Fibroblast of skin of scalp (primary cell): ENCODE measurements at regions not wholly inside any gene's neighbourhood (a gene's known extent, or its start where the extent isn't known, plus 50 kb on each side); places are given as distances from the start of the nearest gene placed in this dataset.
"Not testable (repeated sequence)": the region's sequence is repeated elsewhere in the genome, so short reads cannot be mapped to it uniquely, and the experiment has no call there.

ENCODE experiments used
- DNase-seq: peaks from one replicate; pipeline ENCODE4 v3.0.0-alpha.2; 2013

DNA sequence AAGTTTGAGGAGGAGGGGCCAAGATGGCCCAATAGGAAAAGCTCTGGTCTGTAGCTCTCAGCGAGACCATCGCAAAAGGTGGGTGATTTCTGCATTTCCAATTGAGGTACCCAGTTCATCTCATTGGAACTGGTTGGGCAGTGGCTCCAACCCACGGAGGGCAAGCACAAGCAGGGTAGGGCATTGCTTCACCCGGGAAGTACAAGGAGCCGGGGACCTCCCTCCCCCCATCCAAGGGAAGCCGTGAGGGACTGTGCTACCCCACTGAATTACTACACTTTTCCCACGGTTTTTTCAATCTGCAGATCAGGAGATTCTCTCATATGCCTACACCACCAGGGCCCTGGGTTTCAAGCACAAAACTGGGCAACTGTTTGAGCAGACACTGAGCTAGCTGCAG, 58.0 kb upstream of the EFCAB3 start:
- no peak for DNase-seq

DNA sequence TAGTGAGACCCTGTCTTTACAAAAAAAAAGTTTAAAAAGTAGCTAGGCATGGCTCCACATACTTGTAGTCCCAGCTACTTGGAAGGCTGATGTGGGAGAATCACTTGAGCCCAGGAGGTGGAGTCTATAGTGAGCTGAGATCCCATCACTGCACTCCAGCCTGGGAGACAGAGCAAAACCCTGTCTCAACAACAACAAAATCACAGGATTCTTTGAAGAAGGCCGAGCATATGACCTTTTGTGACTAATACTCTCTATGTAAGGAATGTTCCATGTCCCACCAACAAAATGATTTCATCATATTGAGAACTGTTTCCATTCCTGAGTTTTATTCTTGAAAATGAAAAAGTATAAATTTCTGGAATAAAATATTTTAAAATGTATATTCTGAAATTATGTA, 58.9 kb upstream of the EFCAB3 start:
- no peak for DNase-seq

DNA sequence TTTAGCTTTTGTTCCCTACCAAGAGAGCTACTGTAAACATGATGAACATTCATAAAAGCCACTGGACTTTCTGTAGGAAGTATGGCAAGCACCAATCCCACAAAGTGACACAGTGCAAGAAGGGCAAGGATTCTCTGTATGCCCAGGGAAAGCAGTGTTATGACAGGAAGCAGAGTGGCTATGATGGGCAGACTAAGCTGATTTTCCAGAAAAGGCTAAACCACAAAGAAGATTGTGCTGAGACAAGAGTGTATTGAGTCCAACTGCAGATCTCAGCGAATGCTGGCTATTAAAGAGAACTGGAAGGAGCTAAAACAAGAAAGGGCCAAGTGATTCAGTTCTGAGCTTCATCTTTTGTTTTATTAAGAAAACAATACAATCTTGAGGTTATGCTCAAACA, 60.5 kb upstream of the EFCAB3 start:
- no peak for DNase-seq

DNA sequence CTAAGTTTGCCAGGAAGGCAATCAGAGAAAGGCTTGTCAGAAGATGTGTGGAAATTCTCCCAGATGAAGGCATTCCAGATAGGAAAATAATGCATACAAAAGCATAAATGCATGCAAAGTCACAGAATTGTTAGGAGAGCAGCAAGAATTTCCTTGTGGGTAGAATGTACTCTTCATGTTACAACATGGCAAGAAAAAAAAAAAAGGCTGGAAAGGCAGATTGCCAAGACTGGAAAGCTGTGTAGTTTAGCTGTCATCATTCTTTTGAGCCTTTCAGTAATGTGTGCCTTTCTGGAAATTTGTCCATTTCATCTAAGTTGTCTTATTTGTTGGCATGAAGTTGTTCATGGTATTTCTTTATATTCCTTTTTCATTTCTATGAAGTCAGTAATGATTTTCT, 71.0 kb upstream of the EFCAB3 start:
- no peak for DNase-seq

DNA sequence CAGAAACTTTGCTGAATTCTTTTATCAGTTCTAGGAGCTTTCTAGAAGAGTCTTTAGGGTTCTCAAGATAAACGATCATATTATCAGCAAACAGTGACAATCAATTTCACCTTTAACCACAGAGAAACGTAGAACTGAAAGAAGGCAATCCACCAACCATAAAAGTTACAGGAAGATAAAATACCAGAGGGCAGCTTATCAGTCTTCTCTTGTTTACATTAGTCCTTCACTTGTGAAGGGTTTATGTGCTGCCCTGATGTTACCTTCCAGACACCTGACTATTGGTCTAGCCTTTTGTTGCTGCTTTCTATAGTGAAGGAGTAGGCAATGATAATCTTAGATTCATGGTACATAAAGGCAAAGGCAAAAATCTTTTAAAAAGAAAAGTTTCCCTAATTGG, 73.2 kb upstream of the EFCAB3 start:
- no peak for DNase-seq

- DNase-seq, result no peak
These were observed 76.9 kb upstream of the EFCAB3 start for GRCh38 chr17:62303476-62303875.

DNA sequence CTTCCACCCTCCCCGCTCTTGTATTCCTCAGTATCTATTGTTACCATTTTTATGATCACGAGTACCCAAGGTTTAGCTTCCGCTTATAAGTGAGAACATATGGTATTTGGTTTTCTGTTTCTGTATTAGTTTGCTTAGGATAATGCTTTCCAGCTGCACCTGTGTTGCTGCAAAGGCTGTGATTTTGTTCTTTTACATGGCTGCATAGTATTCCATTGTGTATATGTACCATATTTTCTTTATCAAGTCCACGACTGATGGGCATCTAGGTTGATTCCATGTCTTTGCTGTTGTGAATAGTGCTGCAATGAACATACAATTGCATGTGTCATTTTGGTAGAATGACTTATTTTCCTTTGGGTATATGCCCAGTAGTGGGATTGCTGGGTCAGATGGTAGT, 79.7 kb upstream of the EFCAB3 start:
- no peak for DNase-seq

DNA sequence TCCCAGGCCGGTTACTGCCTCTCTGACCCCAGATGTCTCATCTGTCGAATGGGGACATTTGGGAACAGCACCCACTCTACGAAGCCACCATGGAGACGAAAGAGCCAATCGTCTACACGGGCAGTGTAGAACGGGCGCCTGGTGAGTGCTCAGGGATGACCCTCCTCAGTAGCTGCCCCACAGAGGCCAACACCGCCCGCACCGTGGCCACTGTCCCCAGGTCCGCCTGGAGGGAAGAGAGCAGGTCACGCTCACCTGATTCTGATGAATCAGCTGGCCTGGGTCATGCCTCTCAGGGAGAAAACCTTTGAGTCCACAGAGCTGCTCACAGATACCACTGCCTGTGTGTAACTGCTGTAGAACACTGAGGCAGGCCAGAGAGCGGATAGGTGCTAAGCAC, 105.1 kb upstream of the EFCAB3 start:
- DNase-seq, result not testable (repeated sequence)

GRCh38 chr17:62268361-62268760, 112.0 kb upstream of the EFCAB3 start:
- DNase-seq, result not testable (repeated sequence)

GRCh38 chr17:62264974-62265373, 115.4 kb upstream of the EFCAB3 start:
- not testable (repeated sequence) for DNase-seq

DNA sequence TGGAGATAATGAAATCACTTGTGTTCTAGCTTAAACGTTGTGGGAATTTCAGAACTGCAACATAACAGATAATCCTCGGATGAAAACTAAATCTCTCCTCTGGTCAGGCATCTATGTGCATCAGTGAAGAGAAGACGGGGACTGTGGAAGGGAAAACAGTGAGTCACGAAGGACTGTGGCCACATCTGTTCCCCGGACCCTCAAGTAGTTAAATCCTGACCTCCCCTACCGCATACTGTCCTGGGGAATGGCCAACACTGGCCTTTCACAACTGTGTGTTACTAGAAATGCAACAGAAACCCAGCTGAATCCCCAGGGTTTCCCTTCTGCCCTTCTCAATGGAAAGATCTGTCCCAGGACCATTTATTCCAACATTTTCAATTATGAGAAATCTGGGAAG, 124.6 kb upstream of the EFCAB3 start:
- DNase-seq, result not testable (repeated sequence)

DNA sequence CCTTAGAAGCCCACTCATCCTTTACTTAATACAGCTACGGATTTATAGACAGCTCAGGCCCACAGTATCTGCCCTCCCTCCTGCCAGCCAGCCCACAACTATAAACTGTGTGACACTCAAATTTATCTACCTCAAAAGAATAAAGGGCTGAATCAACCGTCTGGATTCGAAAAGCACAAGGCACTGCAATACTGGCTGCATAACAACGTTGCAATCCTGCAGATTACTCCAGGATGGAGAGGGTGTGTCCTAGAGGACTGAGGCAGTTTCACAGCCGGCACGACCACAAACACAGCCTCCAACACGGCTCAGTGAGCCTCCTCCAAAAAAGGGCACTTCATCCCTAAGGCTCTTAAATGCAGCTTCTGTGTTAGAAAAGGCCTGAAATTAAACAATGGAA, 138.3 kb upstream of the EFCAB3 start:
- DNase-seq, result not testable (repeated sequence)

- not testable (repeated sequence) for DNase-seq
These were observed 140.8 kb upstream of the EFCAB3 start for GRCh38 chr17:62239569-62239968.

GRCh38 chr17:62238551-62239338, 141.6 kb upstream of the EFCAB3 start:
- DNase-seq, result not testable (repeated sequence)

- DNase-seq, result not testable (repeated sequence)
These were observed 146.4 kb upstream of the EFCAB3 start for GRCh38 chr17:62233822-62234481.

DNA sequence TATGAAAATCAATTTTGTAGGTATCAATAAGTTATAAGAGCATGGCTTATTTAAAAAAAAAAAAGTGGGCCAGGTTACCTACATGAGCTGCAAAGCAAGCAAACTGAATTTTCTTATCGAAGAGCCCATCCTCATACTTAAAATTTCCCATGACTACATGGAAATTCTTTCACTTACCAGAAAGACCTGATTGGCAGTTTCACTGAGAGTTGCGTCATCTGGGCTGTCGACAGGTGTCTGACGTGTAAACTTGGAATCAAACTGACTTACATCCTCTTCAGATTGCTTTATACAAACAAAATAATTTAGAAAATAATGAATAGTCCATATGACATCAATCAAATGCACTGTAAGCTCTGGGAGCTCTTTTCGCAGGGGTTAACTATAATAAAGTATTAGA, 149.1 kb upstream of the EFCAB3 start:
- DNase-seq, result not testable (repeated sequence)

DNA sequence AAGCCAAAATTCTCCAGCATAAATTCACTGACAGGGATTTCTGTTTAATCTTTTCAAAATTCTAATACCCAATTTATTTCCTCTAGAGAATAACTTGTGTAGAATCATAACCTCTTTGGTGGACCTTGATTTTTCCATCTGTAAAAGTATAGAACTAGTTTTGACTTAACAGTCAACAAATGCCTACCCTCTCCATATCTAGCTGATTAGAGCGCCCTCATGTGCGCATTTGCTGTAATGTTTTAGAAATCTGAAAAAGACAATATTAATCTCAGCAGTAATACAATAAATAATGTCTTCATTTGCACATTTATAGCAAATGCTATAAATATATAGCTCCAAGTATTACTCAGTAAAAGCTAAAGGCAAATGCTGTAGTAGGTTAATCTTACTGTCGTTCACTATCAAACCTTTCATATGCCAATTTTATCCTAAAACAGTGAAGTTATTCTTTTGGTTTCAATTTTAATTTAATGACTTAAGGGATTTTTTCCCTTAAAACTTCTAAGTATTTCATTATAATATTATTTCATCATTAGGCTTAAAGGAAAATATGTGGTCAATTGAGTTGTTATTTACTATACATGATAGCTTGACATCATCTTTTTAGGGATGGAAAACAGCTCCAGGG, 153.6 kb upstream of the EFCAB3 start:
- not testable (repeated sequence) for DNase-seq

GRCh38 chr17:62223585-62223984, 156.8 kb upstream of the EFCAB3 start:
- not testable (repeated sequence) for DNase-seq

- no peak for DNase-seq
These were observed 154.3 kb upstream of the MED13 start for GRCh38 chr17:62219221-62219899.

DNA sequence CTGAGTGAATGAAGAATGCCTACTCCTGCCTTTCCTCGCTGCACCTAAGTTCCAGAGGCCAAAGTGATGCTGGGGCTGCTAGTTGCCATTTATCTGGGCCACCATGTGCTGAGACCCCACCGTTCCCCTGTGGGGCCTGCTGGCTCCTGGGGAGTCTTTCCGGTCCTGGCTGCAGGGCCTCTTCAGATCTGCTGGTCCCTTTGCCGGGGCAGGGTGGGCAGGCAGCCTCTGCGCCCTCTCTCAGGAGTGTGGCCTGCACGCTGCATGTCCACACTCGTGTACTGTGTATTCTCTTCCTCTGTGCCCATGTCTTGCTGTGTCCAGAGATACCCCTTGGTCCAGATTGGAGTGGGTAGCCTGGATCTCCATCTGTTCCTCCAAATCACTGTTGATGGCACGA, 151.8 kb upstream of the MED13 start:
- DNase-seq, result no peak

GRCh38 chr17:62215891-62216290, 150.8 kb upstream of the MED13 start:
- not testable (repeated sequence) for DNase-seq

- no peak for DNase-seq
These were observed 141.5 kb upstream of the MED13 start for GRCh38 chr17:62206550-62206949.

DNA sequence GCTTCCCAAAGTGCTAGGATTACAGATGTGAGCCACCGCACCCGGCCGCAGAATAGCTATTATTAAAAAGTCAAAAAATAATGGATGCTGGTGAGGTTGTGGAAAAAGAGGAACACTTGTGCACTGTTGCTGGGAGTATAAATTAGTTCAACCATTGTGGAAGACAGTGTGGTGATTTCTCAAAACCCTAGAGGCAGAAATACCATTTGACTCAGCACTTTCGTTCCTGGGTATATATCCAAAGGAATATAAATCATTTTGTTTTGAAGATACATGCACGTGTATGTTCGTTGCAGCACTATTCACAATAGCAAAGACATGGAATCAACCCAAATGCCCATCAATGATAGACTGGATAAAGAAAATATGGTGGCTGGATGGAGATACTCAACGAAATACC, 132.1 kb upstream of the MED13 start:
- DNase-seq, result not testable (repeated sequence)
